Stimulated activated CD4-positive, alpha-beta T cell treated with anti-CD3 and anti-CD28 coated beads, TNF-alpha, amount 100 ng/mL, for 1 hour (primary cell): ENCODE measurements at regions not wholly inside any gene's neighbourhood (a gene's known extent, or its start where the extent isn't known, plus 50 kb on each side); places are given as distances from the start of the nearest gene placed in this dataset.

Source experiments
- DNase-seq, 3 donors: peaks; one replicate each; pipeline ENCODE4 v3.0.0-alpha.2; 2020; ENCODE audit warnings: low read depth in 3 of 3, low spot score in 1 of 3

DNA sequence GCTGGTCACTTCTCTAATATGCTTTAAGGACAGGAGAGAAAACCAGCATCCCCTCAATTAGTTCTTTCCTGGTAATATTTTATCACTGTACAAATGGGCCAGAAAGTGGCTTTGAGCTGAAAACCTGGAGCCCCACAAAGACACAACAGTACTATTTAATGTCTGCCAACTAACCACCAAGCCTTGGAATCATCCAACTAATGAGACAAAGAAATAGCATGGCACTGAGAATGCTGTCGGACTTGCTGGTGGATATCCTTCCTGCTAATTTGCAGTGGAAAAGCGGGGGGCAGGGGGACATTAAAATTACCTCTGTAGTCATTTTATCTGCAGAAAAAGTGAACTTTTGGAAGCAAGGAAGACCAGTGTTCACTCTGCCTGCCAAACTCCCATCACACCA lies 288.5 kb downstream of the KBTBD8 start:
- DNase-seq, result no peak

- DNase-seq, result no peak
Observed at GRCh38 chr3:67288466-67289106, 290.5 kb downstream of the KBTBD8 start.

DNA sequence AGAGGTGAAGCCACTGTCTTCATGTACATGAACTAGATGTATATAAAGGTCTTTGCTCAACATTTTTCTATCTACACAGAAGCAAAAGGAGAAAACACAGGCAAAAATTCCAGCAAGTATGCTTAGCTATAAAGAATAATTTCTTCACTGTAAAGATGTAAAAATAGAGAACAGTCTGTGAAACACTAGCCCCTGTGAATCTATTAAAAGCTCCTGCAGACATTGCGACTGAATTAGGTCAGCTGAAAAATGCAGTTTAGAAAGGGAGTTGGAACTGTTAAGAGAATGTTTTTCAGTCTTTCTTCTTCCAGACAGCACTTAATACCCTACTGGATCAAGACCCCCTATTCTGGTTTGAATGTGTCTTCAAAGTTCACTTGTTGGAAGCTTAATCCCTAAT lies 291.5 kb downstream of the KBTBD8 start:
- no peak for DNase-seq

- DNase-seq, result no peak
Observed at GRCh38 chr3:67290438-67290837, 292.3 kb downstream of the KBTBD8 start.

- no peak for DNase-seq
Observed at GRCh38 chr3:67291287-67292252, 293.5 kb downstream of the KBTBD8 start.

DNA sequence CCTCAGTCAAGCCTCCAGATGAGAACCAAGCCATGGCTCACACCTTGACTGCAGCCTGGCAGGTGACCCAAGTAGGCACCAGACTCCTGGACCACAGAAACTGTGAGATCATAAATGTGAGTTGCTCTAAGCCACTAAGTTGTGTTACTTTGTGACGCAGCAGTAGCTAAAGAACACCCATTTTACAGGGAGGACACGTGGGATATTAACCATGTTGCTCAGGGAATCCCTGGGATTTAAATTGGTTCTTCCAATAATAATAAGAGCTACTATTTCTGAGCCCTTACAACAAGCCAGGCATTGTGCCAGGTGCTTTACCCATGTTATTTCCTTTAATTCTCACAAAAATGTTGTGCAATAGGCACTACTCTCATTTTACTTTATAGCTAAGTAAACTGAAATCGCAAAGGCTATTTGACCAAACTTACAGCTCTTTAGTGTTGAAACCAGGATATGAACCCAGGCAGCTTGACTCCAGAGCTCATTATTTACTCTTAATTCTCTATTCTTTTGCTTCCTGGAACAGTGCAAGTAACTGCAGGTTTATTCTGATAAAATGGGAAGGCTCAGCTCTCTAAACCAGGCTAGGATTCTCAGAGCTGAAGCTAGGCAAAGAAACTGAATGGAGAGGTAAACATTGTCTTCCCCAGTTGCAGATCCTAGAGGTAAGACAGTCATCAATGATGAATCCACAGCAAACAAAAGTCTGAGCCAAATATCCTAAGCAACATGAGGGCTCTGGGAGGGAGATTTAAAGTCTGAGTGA lies 294.4 kb downstream of the KBTBD8 start:
- DNase-seq, result no peak

DNA sequence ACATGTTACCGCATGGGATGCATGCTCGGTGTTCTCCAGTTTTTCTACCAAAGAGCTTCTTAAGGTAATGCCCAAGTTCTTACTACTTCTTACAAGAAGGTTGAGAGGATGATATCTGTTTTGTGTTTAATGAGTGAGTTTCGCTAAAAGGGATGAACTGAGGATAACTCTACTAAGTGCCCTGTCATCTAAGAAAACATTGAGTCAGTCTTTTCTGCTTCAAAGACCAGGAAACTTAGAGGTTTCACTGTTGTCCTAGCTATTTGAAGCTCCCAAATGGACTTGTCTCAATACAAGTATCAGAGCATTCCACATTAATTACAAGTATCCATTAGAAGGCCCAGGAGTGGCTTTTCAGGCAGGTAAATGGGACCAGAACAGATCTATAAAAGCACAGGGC lies 296.2 kb downstream of the KBTBD8 start:
- no peak for DNase-seq

DNA sequence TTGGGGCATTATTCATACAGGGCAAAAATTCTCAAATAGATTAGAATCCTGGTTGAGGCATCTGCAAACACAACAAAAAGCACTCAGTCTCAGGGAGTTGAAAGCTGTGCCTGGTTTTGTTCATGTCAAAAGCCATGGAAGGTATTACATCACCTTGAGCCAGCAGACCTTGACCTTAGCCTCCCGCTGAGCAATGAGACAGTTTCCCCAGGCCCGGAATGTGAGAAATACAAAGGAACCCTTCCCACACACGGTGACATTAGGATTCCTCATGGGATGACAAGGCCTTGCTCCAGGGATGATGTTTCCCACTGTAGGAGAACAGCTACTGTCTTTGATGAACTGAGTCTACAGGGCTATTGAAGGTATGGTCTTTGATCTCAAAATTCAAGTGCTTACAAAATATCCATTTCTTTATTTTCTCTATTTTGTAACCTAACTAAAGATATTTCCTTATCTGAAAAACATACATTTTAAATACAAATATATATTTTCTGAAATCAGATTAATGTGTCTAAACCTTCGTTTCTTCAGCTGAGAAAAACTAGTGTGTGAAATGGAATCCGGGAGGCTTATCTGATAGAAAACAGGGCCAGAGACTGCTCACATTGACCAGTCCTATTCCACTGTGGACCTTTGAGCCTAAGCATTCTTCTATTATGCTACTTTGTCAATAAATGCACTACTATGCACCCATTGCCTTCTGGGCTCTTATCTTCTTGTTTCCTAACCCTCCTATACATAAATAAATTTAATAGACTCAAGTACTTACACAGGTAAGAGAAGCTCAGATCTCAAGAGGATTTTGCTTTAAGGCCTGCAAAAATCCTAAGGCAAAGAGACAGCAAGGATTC lies 298.2 kb downstream of the KBTBD8 start:
- no peak for DNase-seq

DNA sequence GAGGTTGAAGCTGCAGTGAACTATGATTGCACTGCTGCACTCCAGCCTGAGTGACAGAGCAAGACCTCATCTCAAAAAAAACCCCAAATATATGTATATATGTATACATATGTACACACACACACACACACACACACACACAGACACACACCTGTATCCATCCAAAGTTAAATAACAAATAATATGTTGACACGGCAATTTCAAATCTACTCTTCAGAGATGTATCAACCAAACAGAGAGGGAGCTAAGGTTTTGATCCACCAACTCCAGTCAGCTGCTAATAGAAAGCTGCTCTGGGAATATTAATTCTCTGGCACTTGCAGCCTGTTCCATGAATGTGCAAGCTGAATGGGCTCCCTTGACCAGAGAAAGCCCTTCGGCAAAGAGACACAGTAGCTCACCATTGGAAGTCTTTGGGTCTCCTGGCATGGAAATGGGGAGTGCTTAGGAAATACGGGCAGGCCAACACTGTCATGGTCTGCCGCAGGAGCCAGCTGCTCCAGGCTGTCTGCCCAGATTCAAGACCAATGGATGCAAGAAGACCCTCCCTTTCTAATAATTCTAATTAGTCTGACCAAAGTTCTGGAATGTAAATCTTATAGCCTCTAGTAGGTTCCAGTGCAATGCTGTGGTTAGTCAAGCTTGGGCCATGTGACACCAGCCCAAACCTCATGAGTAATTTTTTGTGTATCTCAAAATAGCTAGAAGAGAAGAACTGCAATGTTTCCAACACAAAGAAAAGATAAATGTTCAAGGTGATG lies 299.8 kb downstream of the KBTBD8 start:
- no peak for DNase-seq

GRCh38 chr3:67301556-67301955 lies 303.4 kb downstream of the KBTBD8 start:
- DNase-seq, result no peak

DNA sequence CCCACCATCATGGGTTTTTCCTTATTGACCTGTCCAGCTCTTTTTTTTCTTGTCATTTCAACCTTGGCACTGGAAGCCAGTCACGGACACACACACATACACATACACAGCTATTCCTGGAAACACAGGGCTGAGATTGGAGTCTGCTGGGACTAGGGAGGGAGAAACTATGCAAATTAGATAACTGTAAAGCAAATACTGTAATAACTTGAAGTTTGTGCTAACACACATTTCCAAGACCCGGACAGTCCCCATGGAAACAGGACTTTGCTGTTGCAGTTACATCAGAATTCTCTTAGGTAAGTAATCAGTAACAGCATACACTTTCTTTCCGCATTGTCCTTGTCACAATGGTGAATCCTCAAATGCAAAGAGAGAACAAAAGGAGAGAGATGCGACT lies 304.4 kb downstream of the KBTBD8 start:
- no peak for DNase-seq

DNA sequence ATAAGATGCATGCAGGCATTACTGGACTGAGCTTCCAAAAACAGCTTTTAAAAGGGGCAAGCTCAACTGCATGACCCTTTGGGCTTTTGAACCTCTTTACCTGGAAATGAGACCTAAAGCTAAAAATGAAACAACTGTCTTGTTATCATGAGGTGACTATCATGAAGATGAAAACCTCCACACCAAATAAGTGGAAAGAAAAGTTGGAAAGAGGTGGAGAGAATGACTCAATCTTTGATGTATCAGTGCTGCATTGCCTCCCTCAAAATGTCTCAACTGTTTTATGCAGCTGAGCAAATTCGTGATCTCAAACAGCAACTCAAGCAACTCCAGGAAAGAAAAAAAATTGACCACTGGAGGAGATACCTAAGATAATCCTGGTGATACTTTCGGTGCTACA lies 307.1 kb downstream of the KBTBD8 start:
- no peak for DNase-seq

DNA sequence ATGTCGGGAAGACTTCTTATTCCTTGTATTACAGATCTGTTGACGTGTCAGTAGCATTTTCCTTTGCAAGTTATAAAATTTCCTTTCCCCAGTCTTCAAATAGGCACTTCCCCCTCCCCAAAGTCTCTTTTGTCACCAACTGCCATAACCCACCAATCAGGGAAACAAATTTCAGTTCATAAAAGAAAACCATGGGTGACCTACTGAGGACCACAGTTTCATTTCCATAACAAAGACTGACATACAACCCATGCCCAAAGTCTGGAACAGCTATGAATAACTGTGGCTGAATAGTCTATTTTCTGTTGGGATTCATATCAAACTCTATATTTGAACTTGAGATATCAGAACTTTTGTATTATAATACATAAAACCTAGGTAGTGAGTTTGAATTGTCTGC lies 307.8 kb downstream of the KBTBD8 start:
- DNase-seq, result no peak

- DNase-seq, result no peak
Observed at GRCh38 chr3:67311440-67311839, 313.3 kb downstream of the KBTBD8 start.

GRCh38 chr3:67312155-67312554 lies 314.0 kb downstream of the KBTBD8 start:
- DNase-seq, result no peak

- DNase-seq, result no peak
Observed at GRCh38 chr3:67318162-67318561, 320.1 kb downstream of the KBTBD8 start.

- no peak for DNase-seq
Observed at GRCh38 chr3:67324554-67324953, 326.4 kb downstream of the KBTBD8 start.
